HT1080 (cell line): ENCODE measurements at regions not wholly inside any gene's neighbourhood (a gene's known extent, or its start where the extent isn't known, plus 50 kb on each side); places are given as distances from the start of the nearest gene placed in this dataset.

ENCODE experiments used
- DNase-seq: peaks from one replicate; pipeline ENCODE4 v3.0.0-alpha.2; 2015; ENCODE audit warnings: low read depth

GRCh38 chr1:13878021-13878420 lies 178.0 kb downstream of the PRDM2 start:
- no peak for DNase-seq

GRCh38 chr1:13878451-13878850 lies 178.5 kb downstream of the PRDM2 start:
- no peak for DNase-seq

- DNase-seq: no peak
Observed at GRCh38 chr1:13881385-13882088, 181.5 kb downstream of the PRDM2 start.

GRCh38 chr1:13888351-13888986 lies 188.5 kb downstream of the PRDM2 start:
- no peak for DNase-seq

- no peak for DNase-seq
Observed at GRCh38 chr1:13889495-13889894, 189.5 kb downstream of the PRDM2 start.

- no peak for DNase-seq
Observed at GRCh38 chr1:13890766-13891165, 190.8 kb downstream of the PRDM2 start.

- DNase-seq: no peak
Observed at GRCh38 chr1:13892198-13892597, 192.2 kb downstream of the PRDM2 start.

- DNase-seq: no peak
Observed at GRCh38 chr1:13892671-13893325, 192.8 kb downstream of the PRDM2 start.

GRCh38 chr1:13893409-13893821 lies 193.4 kb downstream of the PRDM2 start:
- DNase-seq: no peak

GRCh38 chr1:13896932-13897331 lies 196.9 kb downstream of the PRDM2 start:
- DNase-seq: no peak

GRCh38 chr1:13898406-13898805 lies 198.4 kb downstream of the PRDM2 start:
- DNase-seq: no peak

- DNase-seq: peak; percentile 26
Observed at GRCh38 chr1:13899856-13900255, 199.9 kb downstream of the PRDM2 start.

- DNase-seq: no peak
Observed at GRCh38 chr1:13900583-13900982, 200.6 kb downstream of the PRDM2 start.

GRCh38 chr1:13901039-13901438 lies 201.1 kb downstream of the PRDM2 start:
- DNase-seq: no peak

GRCh38 chr1:13901597-13901996 lies 201.6 kb downstream of the PRDM2 start:
- no peak for DNase-seq

GRCh38 chr1:13908128-13908527 lies 208.1 kb downstream of the PRDM2 start:
- no peak for DNase-seq

- DNase-seq: no peak
Observed at GRCh38 chr1:13911697-13912619, 212.0 kb downstream of the PRDM2 start.

- no peak for DNase-seq
Observed at GRCh38 chr1:13913396-13913795, 213.4 kb downstream of the PRDM2 start.

GRCh38 chr1:13916530-13916929 lies 216.5 kb downstream of the PRDM2 start:
- no peak for DNase-seq

- no peak for DNase-seq
Observed at GRCh38 chr1:13917607-13918006, 217.6 kb downstream of the PRDM2 start.

- no peak for DNase-seq
Observed at GRCh38 chr1:13918862-13919261, 218.9 kb downstream of the PRDM2 start.

GRCh38 chr1:13921190-13921589 lies 221.2 kb downstream of the PRDM2 start:
- no peak for DNase-seq
